ENCODE measurements at regions not wholly inside any gene's neighbourhood (a gene's known extent, or its start where the extent isn't known, plus 50 kb on each side); places are given as distances from the start of the nearest gene placed in this dataset.

GRCh38 chr6:144582939-144583613 is 297.9 kb downstream of the UTRN start:
- no peak for DNase-seq

DNA sequence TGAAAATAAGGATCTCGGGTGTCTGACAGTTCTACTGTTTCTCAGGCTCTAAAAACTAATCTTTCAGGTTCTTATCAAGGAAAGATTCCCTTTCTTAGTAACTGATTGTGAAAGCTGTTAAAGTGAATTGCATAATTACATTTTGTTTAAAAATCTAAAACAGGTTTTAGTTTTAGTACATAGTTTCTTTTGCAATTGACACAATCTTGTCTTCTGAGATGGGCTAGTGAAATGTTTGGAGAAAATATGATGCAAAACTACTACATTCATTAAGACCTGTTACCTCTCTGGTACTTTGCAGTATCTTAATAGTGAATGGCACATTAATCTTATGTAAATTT is 298.4 kb downstream of the UTRN start:
- no peak for DNase-seq

GRCh38 chr6:144585217-144585814 is 300.2 kb downstream of the UTRN start:
- peak in 1 of 2 experiments; percentile 15 for DNase-seq

- no peak for DNase-seq
These were observed 301.9 kb downstream of the UTRN start for GRCh38 chr6:144586986-144587385.

DNA sequence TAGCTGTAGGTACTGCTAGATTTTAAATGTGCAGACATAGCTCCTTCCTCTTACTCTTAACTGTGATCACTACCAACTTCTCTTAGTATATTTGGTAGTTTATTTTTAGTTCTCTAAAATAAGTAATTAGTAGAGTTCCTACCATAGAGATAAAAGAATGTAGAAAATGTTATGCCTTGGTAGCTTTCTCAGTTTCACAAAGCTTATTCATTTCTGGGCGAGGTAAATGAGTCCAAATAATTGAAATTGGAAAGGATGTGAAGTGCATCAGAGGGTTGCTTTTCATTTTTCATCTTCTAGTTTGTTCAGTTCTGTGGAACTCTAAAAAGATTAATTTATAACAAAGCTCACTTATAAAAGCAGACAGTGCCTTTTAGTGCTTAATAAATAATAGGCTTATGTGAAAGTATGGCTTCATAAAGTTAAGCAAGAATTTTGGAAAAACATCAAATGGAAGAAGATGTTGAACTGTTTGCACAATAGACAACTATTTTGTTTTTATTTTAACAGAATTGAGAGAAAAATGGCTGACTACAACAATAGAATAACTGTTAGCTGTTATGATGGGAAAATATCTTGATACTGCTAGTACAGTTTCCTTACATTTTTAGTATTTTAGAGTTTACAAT is 303.7 kb downstream of the UTRN start:
- DNase-seq, result no peak

- DNase-seq, result no peak
These were observed 305.4 kb downstream of the UTRN start for GRCh38 chr6:144590532-144590931.

DNA sequence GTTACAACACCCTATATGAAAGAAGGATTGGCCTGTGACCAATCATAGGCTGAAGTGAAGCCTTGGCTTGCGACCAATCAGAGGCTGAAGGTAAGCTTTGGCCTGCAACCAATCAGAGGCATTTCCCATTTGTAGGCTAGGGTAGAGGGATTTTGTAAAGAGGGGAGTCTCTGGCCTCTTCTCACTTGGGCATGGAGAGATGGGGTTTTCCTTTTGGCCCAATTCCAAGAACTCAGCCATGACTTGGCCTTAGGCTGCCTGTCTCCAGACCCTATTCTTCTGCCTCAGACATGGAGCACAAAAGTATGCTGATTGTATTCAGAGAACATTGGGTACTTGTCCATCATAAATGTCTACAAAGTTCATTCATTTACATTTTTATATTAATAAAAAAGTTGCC is 308.3 kb downstream of the UTRN start:
- DNase-seq, result no peak

- DNase-seq, result no peak
These were observed 309.4 kb downstream of the UTRN start for GRCh38 chr6:144594585-144594984.

DNA sequence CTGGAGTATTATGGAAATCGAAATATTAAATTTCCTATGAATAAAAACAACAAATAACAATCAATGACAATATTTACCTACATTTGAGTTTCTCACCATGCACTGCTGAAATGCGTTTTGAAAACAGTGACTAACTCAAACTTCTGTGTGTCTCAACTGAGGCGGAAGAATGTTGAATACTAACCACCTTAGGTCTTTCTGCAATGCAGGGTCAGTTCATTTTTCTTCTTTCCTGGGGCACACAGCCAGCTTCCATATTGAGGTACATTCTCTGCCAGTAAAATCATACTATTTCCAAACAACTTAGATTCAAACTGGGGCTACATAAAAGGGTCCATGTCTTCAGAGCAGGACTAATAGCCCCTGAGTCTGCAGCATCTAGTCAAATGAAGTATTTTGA is 310.1 kb downstream of the UTRN start:
- DNase-seq, result no peak

GRCh38 chr6:144597511-144597910 is 312.4 kb downstream of the UTRN start:
- no peak for DNase-seq

- no peak for DNase-seq
These were observed 314.5 kb downstream of the UTRN start for GRCh38 chr6:144599615-144600014.

DNA sequence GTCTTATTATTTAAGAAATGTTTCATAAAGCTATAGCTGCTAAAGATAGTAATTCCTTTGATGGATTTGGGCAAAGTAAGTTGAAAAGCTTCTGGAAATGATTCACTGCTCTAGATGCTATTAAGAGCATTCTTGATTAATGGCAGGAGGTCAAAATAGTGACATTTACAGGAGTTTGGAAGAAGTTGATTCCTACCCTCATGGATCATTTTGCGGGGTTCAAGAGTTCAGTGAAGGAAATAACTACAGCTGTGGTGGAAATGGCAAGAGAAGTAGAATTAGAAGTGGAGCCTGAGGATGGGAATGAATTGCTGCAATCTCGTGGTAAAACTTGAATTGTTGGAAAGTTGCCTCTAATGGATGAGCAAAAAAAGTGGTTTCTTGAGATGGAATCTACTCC is 316.1 kb downstream of the UTRN start:
- no peak for DNase-seq

DNA sequence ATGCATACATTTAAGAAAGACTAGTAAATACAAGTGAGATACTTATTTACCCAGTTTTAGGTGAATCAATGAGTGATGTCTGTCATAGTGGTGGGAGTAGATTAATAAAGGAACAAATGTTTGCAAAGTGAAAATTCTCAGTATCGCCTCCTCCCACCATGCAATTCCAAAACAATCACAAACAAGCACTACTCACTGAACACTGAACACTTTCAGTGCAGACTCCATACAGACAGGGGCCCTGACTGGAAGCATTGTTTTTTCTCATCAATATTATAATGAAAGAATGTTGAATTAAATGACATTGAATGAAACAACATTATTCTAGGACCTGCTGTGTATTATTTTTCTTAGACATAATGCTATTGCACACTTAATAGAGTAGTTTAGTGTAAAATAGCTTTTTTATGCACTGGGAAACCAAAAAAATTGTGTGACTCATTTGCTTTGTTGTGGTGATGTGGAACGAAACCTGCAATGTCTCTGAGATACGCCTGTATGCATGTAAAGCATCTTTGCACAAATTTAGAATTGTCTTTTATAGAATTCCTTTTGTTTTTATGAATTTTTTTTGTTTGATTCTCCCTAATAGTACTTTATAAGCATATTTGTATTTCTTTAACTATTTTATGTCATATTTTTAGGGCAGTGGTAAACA is 317.5 kb downstream of the UTRN start:
- DNase-seq, result no peak

GRCh38 chr6:144606083-144606482 is 320.9 kb downstream of the UTRN start:
- no peak for DNase-seq

DNA sequence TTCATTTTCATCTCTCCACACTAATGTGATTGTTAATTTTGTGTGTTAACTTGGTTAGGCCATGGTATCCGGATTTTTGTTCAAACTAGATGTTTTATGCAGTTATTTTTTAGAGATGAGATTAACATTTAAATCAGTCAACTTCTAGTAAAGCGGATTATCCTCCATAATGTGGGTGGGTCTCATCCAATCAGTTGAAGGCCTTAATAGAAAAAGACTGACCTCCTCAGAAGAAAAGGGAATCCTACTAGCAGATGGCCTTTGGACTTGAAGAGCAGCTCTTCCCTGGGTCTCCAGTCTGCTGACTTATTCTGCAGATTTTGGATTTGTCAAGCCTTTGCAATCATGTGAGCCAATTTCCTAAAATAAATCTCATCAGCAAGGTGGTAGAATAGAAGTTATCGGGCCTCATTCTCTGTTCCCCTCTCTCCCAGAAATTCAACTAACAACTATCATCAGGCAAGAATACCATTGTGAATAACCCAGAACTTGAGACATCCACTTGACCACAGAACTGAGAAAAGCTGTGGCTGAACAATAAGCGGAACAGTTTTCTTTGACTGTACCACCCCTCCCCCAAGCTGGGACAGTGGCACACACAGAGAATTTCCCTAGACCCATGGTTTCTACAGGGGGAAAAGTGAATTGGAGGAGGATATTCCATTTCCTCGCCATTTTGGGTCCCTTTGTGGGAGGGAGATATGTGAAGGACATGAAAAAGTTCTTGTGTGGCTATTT is 323.0 kb downstream of the UTRN start:
- DNase-seq, result no peak

DNA sequence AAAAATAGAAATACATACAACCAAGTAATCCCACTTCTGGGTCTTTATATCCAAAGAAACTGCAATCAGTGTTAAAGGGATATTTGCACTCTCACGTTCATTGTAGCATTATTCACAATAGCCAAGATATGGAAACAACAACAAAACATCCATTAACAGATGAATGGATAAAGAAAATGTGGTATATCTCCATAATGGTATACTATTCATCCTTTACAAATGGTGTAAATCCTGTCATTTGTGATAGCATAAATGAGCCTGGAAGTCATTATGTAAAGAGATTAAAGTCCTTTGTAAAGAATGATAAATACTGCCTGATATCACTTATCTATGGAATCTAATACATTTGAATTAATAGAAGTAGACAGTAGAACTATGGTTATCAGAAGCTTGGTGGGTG is 327.7 kb downstream of the UTRN start:
- DNase-seq, result no peak

DNA sequence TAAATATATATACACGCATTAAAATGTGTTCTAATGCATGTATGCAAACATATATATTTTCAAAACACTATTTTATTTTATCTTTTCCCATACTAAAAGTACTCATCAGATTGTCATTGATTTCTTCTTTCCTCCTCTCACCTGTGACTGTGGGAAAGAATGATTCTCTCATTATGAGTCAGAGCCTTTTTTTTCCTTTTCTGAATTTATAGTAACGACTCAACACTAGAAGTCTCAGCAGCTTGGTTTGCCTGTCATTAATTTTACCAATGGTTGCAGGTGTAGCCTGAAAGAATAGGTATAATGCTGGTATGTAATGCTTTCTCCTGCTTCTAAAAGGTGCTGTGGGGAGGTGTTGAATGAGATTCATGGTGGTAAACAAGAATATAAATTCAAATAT is 328.7 kb downstream of the UTRN start:
- DNase-seq, result no peak

DNA sequence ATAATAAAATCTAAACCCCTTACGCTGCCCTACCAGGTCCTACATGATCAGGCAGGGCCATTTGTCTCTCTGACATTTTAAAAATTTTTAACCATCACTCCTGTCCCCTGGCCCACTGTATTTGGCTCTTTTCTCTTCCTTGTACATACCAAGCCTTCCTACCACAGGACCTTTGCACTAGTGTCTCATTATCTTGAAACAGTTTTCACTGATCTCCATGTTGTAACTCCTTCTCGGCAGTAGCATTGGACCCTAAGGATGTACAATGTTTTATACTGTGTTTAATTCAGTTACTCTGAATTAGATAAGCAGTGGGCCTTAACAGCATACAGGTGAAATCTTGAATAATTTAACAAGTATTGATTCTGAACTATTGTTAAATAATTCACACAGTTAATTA is 330.7 kb downstream of the UTRN start:
- no peak for DNase-seq

GRCh38 chr6:144617191-144617590 is 332.1 kb downstream of the UTRN start:
- no peak for DNase-seq

DNA sequence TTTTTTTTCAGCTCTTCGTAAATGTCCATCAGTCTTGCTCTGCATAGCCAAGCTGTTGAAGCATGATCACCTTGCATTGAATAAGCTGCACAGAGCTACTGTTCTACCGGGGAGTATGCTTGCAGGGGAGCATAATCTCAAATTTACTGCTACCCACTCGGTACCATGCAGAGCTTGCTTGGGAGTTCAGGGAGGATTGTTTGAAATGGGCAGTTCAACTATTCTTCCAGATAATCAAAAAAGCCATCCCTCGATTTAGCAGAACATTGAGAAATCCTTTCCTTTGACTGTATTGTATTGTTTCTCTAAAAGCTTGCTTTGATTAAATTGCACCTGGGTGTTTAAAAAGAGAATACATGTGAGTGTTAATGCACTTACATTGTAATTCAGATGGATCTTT is 332.6 kb downstream of the UTRN start:
- DNase-seq, result no peak

DNA sequence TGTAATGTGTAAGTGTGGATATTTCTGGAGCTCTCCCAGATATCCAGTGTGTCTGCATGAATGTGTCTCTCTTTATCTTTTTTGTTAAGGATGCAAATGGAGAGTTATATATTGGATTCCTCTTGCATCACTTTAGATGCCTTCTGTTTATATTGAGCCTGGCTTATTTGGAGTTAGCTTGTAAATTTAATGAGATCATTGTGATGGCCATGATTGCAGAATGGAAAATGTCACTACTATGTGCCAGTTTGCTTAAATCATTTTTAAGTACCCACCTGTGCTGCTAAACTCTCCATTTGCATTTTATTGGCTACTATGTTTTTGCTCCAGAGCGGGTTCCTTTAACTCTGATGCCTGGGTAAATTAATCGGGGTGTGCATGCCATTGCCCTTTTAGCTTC is 334.8 kb downstream of the UTRN start:
- DNase-seq, result no peak

DNA sequence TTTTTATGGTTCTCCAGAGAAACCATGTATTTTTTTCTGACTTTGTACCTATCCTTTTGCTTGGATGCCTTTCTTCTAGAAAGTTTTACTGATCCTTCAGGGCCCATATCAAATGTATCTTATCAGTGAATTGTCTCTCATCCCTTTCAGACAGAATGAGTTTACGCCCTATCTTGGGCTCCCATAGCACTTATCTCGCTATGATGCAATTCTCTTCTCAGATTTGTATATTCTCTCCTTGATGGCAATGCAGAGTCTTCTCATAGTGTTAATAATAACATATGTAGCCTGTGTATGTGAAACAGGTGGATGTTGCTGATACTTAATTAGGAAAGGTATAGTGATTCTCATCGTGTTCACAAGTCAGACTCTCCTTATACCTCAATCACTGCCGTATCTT is 336.2 kb downstream of the UTRN start:
- no peak for DNase-seq

DNA sequence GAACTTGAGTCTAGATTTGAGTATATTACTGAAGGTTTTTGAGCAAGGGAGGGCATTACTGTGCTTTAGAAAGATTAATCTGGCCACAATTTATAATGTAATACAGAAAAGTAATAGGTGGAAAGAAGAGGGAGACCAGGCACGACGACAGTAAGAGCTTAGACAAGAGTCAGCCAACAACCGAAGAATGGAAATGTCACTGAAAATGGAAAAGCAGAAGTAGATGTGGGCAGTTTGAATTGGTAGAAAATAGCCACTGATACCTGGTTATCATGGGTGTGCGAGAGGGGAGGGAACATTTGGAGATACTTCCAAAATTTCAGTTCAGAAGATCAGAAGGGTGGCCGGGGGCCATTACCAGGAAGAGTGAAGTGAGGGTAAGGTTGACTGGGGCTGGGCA is 339.1 kb downstream of the UTRN start:
- DNase-seq, result no peak

- DNase-seq, result no peak
These were observed 339.6 kb downstream of the UTRN start for GRCh38 chr6:144624716-144625115.
